H1 (cell line): ENCODE measurements at regions not wholly inside any gene's neighbourhood (a gene's known extent, or its start where the extent isn't known, plus 50 kb on each side); places are given as distances from the start of the nearest gene placed in this dataset.

Experiments used
- BACH1 ChIP-seq: IDR thresholded peaks from 2 replicates; pipeline ENCODE4 v1.6.1; 2012; ENCODE audit warnings: low read length, improper control_type of control experiment
- CEBPB ChIP-seq: IDR thresholded peaks from 2 replicates; pipeline ENCODE4 v1.6.1; 2012; ENCODE audit warnings: low read depth, low read length
- JUN ChIP-seq: IDR thresholded peaks from 2 replicates; pipeline ENCODE4 v1.6.1; 2011; ENCODE audit warnings: low read depth, mild to moderate bottlenecking, improper control_type of control experiment, low read length
- KDM5A ChIP-seq: fragments of 200-600 bp; IDR thresholded peaks from 2 replicates; pipeline ENCODE4 v1.7.1; 2012; ENCODE audit warnings: mild to moderate bottlenecking, low read length, inconsistent platforms, mixed read lengths
- RXRA ChIP-seq: IDR thresholded peaks from 2 replicates; pipeline ENCODE4 v1.6.1; 2011; ENCODE audit warnings: low read depth, mild to moderate bottlenecking, low read length, moderate library complexity; ENCODE audit not compliant: insufficient read depth
- SIRT6 ChIP-seq: IDR thresholded peaks from one replicate; pipeline ENCODE4 v1.7.1; 2012; ENCODE audit warnings: low read length, inconsistent platforms
- SIX5 ChIP-seq: IDR thresholded peaks from 2 replicates; pipeline ENCODE4 v1.6.1; 2011; ENCODE audit warnings: mild to moderate bottlenecking, low read depth, low read length
- TAF1 ChIP-seq: IDR thresholded peaks from 2 replicates; pipeline ENCODE4 v1.6.1; 2011; ENCODE audit warnings: mild to moderate bottlenecking, low read depth, low read length
- TEAD4 ChIP-seq: IDR thresholded peaks from 2 replicates; pipeline ENCODE4 v1.6.1; 2012; ENCODE audit warnings: low read depth, low read length, inconsistent platforms, mixed read lengths
- ZNF274 ChIP-seq: IDR thresholded peaks from 2 replicates; pipeline ENCODE4 v1.7.0; 2012; ENCODE audit warnings: low read length, borderline replicate concordance; ENCODE audit errors: extremely low read depth
- TF ChIP-seq, protein P1 (sequence below), 3 experiments: IDR thresholded peaks; 1 replicate in 2 of 3; 2 replicates in 1 of 3; pipeline versions ENCODE4 v1.5.1 to v1.6.1; 2011; ENCODE audit warnings: low read length in 3 of 3, mild to moderate bottlenecking in 3 of 3, inconsistent platforms in 2 of 3, low read depth in 1 of 3, moderate library complexity in 1 of 3; ENCODE audit not compliant: insufficient read depth in 1 of 3; ENCODE audit errors: control extremely low read depth in 1 of 3

DNA sequence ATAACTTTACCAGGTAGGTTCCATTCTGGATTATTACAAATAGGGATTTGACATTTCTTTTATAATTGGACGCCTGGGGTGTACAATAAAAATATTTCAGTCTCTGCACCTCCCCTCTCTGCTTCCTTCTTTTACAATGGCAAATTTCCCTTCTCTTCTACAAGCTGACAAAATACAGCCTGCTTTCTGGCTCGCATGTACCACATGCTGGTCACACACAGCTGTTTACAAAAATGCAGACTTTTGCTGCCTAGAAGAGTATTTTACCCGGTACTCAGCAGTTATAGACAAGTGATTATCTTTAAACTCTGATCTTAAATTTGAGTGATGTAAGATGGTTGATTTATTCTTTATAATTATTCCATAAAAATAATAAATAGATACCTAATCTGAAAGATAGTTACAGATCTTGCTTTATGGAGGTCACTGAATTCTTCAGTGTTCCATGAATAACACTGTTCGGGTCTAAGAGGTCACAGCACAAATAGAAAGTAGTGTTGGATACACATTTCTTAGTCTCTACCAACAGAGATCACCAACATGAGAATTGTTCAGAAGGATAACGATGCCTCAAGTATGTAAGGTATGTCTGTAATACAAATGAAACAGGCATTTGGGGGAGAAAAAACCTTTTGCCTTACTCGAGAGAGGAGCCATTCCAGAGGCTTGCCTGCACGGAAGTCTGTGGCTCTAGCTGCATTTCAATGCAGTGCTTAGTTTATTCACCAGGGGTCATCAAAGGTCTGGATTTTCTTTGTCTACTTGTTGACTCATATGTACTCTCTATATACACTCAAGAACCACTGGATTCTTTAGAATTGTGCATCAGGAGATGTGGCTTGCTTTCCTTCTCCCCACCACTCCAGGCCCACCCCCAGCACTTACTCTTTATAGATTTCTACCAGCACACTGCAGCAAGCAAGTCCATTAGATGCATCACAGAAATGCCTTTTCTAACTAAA lies 206.6 kb upstream of the RFX3 start (continued):
- TF ChIP-seq, protein P1, sequence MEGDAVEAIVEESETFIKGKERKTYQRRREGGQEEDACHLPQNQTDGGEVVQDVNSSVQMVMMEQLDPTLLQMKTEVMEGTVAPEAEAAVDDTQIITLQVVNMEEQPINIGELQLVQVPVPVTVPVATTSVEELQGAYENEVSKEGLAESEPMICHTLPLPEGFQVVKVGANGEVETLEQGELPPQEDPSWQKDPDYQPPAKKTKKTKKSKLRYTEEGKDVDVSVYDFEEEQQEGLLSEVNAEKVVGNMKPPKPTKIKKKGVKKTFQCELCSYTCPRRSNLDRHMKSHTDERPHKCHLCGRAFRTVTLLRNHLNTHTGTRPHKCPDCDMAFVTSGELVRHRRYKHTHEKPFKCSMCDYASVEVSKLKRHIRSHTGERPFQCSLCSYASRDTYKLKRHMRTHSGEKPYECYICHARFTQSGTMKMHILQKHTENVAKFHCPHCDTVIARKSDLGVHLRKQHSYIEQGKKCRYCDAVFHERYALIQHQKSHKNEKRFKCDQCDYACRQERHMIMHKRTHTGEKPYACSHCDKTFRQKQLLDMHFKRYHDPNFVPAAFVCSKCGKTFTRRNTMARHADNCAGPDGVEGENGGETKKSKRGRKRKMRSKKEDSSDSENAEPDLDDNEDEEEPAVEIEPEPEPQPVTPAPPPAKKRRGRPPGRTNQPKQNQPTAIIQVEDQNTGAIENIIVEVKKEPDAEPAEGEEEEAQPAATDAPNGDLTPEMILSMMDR (IDR thresholded peaks at IDR 0.05; ENCODE audit: control extremely low read depth in 1 of 3, insufficient read depth in 1 of 3, low read depth in 1 of 3, low read length in 3 of 3) = peak in 2 of 3 experiments; percentile 68 to 75; a peak in 3 of 4 replicates
- TF ChIP-seq JUN = no peak
- no peak for TF ChIP-seq ZNF274
- no peak for TF ChIP-seq KDM5A
- no peak for TF ChIP-seq SIRT6
- TF ChIP-seq SIX5 = no peak
- no peak for TF ChIP-seq RXRA
- TF ChIP-seq TAF1 = no peak
- no peak for TF ChIP-seq TEAD4
- TF ChIP-seq BACH1 = no peak
- TF ChIP-seq CEBPB = no peak
